ENCODE measurements at regions not wholly inside any gene's neighbourhood (a gene's known extent, or its start where the extent isn't known, plus 50 kb on each side); places are given as distances from the start of the nearest gene placed in this dataset.
"Not testable (repeated sequence)": the region's sequence is repeated elsewhere in the genome, so short reads cannot be mapped to it uniquely, and the experiment has no call there.

- Histone ChIP-seq H3K27me3 (replicated peaks; ENCODE audit: insufficient read depth) (no peaks in the 10 kb centered on the region), H3K4me3 (no peak overlapping the region), H3K4me1 (ENCODE audit: control insufficient read depth in 1 of 2, low read depth in 2 of 2) (no peaks in the 10 kb centered on the region), H3K36me3 (no peaks in the 10 kb centered on the region), H3K9me3 (no peaks in the 10 kb centered on the region), H3K27ac (no peak overlapping the region)
- no peak for DNase-seq (ENCODE audit: low spot score)
- no peak for ATAC-seq (ENCODE audit: insufficient number of reproducible peaks, low FRiP score, low read depth)
- TF ChIP-seq, protein P1, sequence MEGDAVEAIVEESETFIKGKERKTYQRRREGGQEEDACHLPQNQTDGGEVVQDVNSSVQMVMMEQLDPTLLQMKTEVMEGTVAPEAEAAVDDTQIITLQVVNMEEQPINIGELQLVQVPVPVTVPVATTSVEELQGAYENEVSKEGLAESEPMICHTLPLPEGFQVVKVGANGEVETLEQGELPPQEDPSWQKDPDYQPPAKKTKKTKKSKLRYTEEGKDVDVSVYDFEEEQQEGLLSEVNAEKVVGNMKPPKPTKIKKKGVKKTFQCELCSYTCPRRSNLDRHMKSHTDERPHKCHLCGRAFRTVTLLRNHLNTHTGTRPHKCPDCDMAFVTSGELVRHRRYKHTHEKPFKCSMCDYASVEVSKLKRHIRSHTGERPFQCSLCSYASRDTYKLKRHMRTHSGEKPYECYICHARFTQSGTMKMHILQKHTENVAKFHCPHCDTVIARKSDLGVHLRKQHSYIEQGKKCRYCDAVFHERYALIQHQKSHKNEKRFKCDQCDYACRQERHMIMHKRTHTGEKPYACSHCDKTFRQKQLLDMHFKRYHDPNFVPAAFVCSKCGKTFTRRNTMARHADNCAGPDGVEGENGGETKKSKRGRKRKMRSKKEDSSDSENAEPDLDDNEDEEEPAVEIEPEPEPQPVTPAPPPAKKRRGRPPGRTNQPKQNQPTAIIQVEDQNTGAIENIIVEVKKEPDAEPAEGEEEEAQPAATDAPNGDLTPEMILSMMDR (IDR thresholded peaks at IDR 0.05), result no peak
Measured at GRCh38 chr6:92667843-92668242, 751.5 kb downstream of the EPHA7 start.

DNA sequence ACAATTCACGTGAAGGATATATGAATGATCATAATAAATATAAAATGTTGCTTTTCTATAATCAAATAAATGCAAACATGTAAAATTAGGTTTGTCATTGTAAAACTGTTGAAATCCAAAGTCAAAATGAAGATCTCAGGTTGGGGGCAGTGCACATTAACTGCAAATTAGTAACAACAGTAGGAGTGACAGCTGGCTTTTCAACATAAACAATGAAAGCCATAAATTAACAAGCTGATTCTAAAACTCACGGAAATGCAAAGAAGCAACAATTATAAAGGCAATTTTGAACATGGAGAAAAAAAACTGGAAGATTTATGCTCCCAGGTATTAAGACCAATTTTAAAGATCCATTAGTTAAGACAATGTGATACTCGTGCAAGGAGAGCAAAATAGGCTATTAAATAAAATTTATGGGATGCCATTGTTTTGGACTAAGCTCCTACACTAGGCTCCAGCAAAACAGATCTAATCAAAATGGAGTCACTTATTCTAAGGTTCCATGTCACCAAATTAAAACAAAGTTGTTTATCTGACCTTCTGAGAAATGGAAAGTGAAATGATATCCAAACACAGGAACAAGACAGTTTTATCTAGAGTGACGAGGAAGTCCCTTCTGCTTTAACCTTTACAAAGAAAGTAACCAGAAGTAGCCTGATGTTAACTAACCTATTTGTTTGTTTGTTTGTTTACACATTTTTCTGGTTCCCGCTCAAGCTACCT is 770.8 kb downstream of the EPHA7 start:
- DNase-seq (ENCODE audit: low spot score) (no peak), ATAC-seq (ENCODE audit: insufficient number of reproducible peaks, low FRiP score, low read depth) (no peak)
- peaks cover 3% of the 10 kb centered on the region for H3K9me3 ChIP-seq
- no peaks in the 10 kb centered on the region for H3K36me3 ChIP-seq
- no peak overlapping the region for H3K4me3 ChIP-seq
- no peak overlapping the region for H3K27ac ChIP-seq
- no peaks in the 10 kb centered on the region for H3K4me1 ChIP-seq (ENCODE audit: control insufficient read depth in 1 of 2, low read depth in 2 of 2)
- H3K27me3 ChIP-seq (replicated peaks; ENCODE audit: insufficient read depth), result no peaks in the 10 kb centered on the region
- TF ChIP-seq, protein P1 (IDR thresholded peaks at IDR 0.05), result no peak

DNA sequence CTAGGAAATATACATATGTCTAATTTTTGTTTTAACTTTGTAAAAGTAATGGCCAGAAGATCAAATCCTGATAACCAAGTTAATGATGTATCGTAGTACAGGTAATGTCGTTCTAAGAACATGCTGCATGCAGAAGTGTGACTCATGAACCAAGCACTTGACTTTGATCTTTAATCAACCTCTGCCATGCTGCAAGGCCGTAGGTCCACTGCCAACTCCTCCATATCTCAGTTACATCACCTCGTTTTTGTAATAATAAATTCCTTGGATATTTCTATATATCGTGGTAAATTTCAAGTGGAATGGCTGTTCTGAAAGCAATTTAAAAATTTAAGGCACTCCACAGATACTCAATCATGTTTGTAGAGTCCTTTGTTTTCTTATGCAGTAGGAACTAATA is 771.7 kb downstream of the EPHA7 start:
- TF ChIP-seq, protein P1 (IDR thresholded peaks at IDR 0.05), result no peak
- H3K27me3 ChIP-seq (replicated peaks; ENCODE audit: insufficient read depth), result no peaks in the 10 kb centered on the region
- ATAC-seq (ENCODE audit: insufficient number of reproducible peaks, low FRiP score, low read depth), result no peak

DNA sequence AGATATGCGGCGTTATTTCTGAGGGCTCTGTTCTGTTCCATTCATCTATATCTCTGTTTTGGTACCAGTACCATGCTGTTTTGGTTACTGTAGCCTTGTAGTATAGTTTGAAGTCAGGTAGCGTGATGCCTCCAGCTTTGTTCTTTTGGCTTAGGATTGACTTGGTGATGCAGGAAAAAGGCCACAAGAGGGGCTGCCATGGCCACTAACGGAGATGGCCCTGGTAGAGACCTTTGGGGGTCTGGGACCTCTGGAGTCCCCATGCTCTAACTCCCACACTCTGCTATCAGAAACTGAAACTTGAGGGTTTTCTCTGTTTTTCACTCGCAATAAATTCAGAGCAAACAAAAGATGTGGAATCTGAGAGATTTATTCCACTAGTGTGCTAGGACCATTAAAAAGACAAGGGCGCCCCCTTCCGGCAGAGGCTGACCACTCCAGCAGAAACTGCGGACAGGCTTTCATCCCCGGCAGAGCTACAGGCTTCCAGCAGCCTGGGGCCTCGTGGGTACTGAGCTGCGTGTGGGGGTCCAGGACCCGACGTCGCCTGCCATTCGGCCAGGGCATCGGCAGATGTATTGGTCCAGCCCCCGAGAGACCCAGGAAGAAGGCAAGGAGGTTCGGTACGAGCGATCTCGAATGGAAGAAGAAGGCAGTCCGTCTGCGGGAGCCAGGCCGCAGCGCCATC is 775.1 kb downstream of the EPHA7 start:
- H3K4me3 ChIP-seq; H3K36me3 ChIP-seq; H3K27me3 ChIP-seq (replicated peaks; ENCODE audit: insufficient read depth); ATAC-seq (ENCODE audit: insufficient number of reproducible peaks, low FRiP score, low read depth); DNase-seq (ENCODE audit: low spot score); H3K9me3 ChIP-seq; H3K27ac ChIP-seq; H3K4me1 ChIP-seq (ENCODE audit: control insufficient read depth in 1 of 2, low read depth in 2 of 2): not testable (repeated sequence)

More for the DNA sequence above, 771.7 kb downstream of the EPHA7 start:
- Histone ChIP-seq H3K4me1 (ENCODE audit: control insufficient read depth in 1 of 2, low read depth in 2 of 2) (no peaks in the 10 kb centered on the region), H3K9me3 (peaks cover 3% of the 10 kb centered on the region), H3K27ac (no peak overlapping the region), H3K4me3 (no peak overlapping the region), H3K36me3 (no peaks in the 10 kb centered on the region)
- no peak for DNase-seq (ENCODE audit: low spot score)

GRCh38 chr6:92635553-92636153 is 783.7 kb downstream of the EPHA7 start:
- DNase-seq (ENCODE audit: low spot score), result no peak
- Histone ChIP-seq H3K27ac (no peak overlapping the region), H3K4me3 (no peak overlapping the region), H3K9me3 (no peaks in the 10 kb centered on the region), H3K36me3 (no peaks in the 10 kb centered on the region), H3K27me3 (replicated peaks; ENCODE audit: insufficient read depth) (no peaks in the 10 kb centered on the region), H3K4me1 (ENCODE audit: control insufficient read depth in 1 of 2, low read depth in 2 of 2) (no peaks in the 10 kb centered on the region)
- no peak for ATAC-seq (ENCODE audit: insufficient number of reproducible peaks, low FRiP score, low read depth)
- TF ChIP-seq, protein P1 (IDR thresholded peaks at IDR 0.05), result no peak

All from thoracic aorta (tissue), 2 donors.